Neural progenitor cell (in vitro differentiated cells): ENCODE measurements at regions not wholly inside any gene's neighbourhood (a gene's known extent, or its start where the extent isn't known, plus 50 kb on each side); places are given as distances from the start of the nearest gene placed in this dataset.

Experiments used
- DNase-seq: peaks from one replicate; pipeline ENCODE4 v3.0.0-alpha.2; 2016; ENCODE audit warnings: low spot score
- H2AFZ ChIP-seq: fragments of 200-600 bp; sonication (generic); replicated peaks from 2 replicates; pipeline ENCODE4 v1.6.1; 2016; ENCODE audit warnings: antibody characterized with exemption
- H3F3A ChIP-seq: fragments of 200-600 bp; sonication (generic); 2 replicates; pipeline ENCODE4 v1.6.1; 2016; ENCODE audit warnings: antibody characterized with exemption, low read depth
- H3K27ac ChIP-seq: fragments of 200-600 bp; sonication (generic); 2 replicates; pipeline ENCODE4 v1.5.1; 2016; ENCODE audit warnings: mild to moderate bottlenecking
- H3K27me3 ChIP-seq: fragments of 200-600 bp; sonication (generic); 2 replicates; pipeline ENCODE4 v1.6.1; 2016; ENCODE audit warnings: mild to moderate bottlenecking, moderate library complexity
- H3K36me3 ChIP-seq: fragments of 200-600 bp; sonication (generic); 2 replicates; pipeline ENCODE4 v1.5.1; 2016
- H3K4me1 ChIP-seq: fragments of 200-600 bp; sonication (generic); 2 replicates; pipeline ENCODE4 v1.6.1; 2016; ENCODE audit warnings: mixed run types
- H3K4me2 ChIP-seq: fragments of 200-600 bp; sonication (generic); 2 replicates; pipeline ENCODE4 v1.6.1; 2016
- H3K4me3 ChIP-seq: fragments of 200-600 bp; sonication (generic); 2 replicates; pipeline ENCODE4 v1.5.1; 2016
- H3K79me2 ChIP-seq: fragments of 200-600 bp; sonication (generic); 2 replicates; pipeline ENCODE4 v1.6.1; 2016; ENCODE audit warnings: low read depth
- H3K9ac ChIP-seq: fragments of 200-600 bp; sonication (generic); 2 replicates; pipeline ENCODE4 v1.6.1; 2016
- H3K9me3 ChIP-seq: fragments of 200-600 bp; sonication (generic); 2 replicates; pipeline ENCODE4 v1.5.1; 2016; ENCODE audit warnings: low read depth
- H4K20me1 ChIP-seq: fragments of 200-600 bp; sonication (generic); 2 replicates; pipeline ENCODE4 v1.6.1; 2016; ENCODE audit warnings: low read depth
- H3K27ac Mint-ChIP-seq: 3 replicates; pipeline ENCODE4 v1.8.0; 2021; ENCODE audit warnings: mixed read lengths
- H3K27me3 Mint-ChIP-seq: 2 replicates; pipeline ENCODE4 v1.8.0; 2022; ENCODE audit warnings: low read depth, mild to moderate bottlenecking, inconsistent platforms, moderate library complexity, mixed read lengths; ENCODE audit not compliant: insufficient read depth
- H3K36me3 Mint-ChIP-seq: 3 replicates; pipeline ENCODE4 v1.8.0; 2021; ENCODE audit warnings: mixed read lengths
- H3K4me1 Mint-ChIP-seq: 3 replicates; pipeline ENCODE4 v1.8.0; 2021; ENCODE audit warnings: mixed read lengths
- H3K4me3 Mint-ChIP-seq: 3 replicates; pipeline ENCODE4 v1.8.0; 2021; ENCODE audit warnings: mild to moderate bottlenecking, moderate library complexity, mixed read lengths
- H3K9me3 Mint-ChIP-seq: 3 replicates; pipeline ENCODE4 v1.8.0; 2020; ENCODE audit warnings: mixed read lengths
- CTCF ChIP-seq: fragments of 200-600 bp; sonication (generic); IDR thresholded peaks from 2 replicates; pipeline ENCODE4 v1.5.1; 2017; ENCODE audit warnings: antibody characterized with exemption, mild to moderate bottlenecking
- EZH2 ChIP-seq: fragments of 200-600 bp; sonication (generic); IDR thresholded peaks from 2 replicates; pipeline ENCODE4 v1.6.1; 2017; ENCODE audit warnings: antibody characterized with exemption, mild to moderate bottlenecking, moderate library complexity
- EZH2phosphoT487 ChIP-seq: fragments of 200-600 bp; sonication (generic); IDR thresholded peaks from 2 replicates; pipeline ENCODE4 v1.6.1; 2017; ENCODE audit warnings: antibody characterized with exemption

- Histone ChIP-seq H3K4me1 (no peaks in the 10 kb centered on the region), H3K79me2 (no peaks in the 10 kb centered on the region), H3K36me3 (no peaks in the 10 kb centered on the region), H4K20me1 (no peaks in the 10 kb centered on the region), H3K9ac (no peak overlapping the region), H3K27ac (no peak overlapping the region), H3K9me3 (no peaks in the 10 kb centered on the region), H3K27me3 (no peaks in the 10 kb centered on the region), H3F3A (no peaks in the 10 kb centered on the region), H3K4me2 (no peak overlapping the region), H2AFZ (no peak overlapping the region), H3K4me3 (no peak overlapping the region)
- Mint-ChIP-seq H3K27me3 (no peaks in the 10 kb centered on the region), H3K4me3 (no peak overlapping the region), H3K9me3 (no peaks in the 10 kb centered on the region), H3K36me3 (no peaks in the 10 kb centered on the region), H3K4me1 (peaks cover 6% of the 10 kb centered on the region), H3K27ac (no peak overlapping the region)
- DNase-seq: no peak
- TF ChIP-seq EZH2phosphoT487 (no peak), EZH2 (no peak), CTCF (no peak)
These were observed 538.2 kb upstream of the TNP1 start for GRCh38 chr2:217398101-217398500.

GRCh38 chr2:217396586-217396985, 536.7 kb upstream of the TNP1 start:
- H3K4me2 ChIP-seq: no peak overlapping the region
- H2AFZ ChIP-seq: no peak overlapping the region
- peaks cover 3% of the 10 kb centered on the region for H3K27me3 Mint-ChIP-seq
- no peaks in the 10 kb centered on the region for H3K79me2 ChIP-seq
- H3K9ac ChIP-seq: no peak overlapping the region
- H3K27me3 ChIP-seq: no peaks in the 10 kb centered on the region
- H3K9me3 Mint-ChIP-seq: peaks cover 8% of the 10 kb centered on the region
- no peak overlapping the region for H3K27ac Mint-ChIP-seq
- H3K4me3 Mint-ChIP-seq: no peak overlapping the region
- H3K36me3 Mint-ChIP-seq: no peaks in the 10 kb centered on the region
- H3K4me3 ChIP-seq: no peak overlapping the region
- H3K4me1 ChIP-seq: no peaks in the 10 kb centered on the region
- no peak for TF ChIP-seq EZH2
- TF ChIP-seq CTCF: no peak
- no peak for TF ChIP-seq EZH2phosphoT487
- no peaks in the 10 kb centered on the region for H3K36me3 ChIP-seq
- no peaks in the 10 kb centered on the region for H3K4me1 Mint-ChIP-seq
- no peaks in the 10 kb centered on the region for H3K9me3 ChIP-seq
- no peak overlapping the region for H3K27ac ChIP-seq
- H4K20me1 ChIP-seq: no peaks in the 10 kb centered on the region
- H3F3A ChIP-seq: no peaks in the 10 kb centered on the region
- DNase-seq: no peak

GRCh38 chr2:217396165-217396564, 536.3 kb upstream of the TNP1 start:
- Histone ChIP-seq H3K79me2 (no peaks in the 10 kb centered on the region), H4K20me1 (no peaks in the 10 kb centered on the region), H3K36me3 (no peaks in the 10 kb centered on the region), H3K27ac (no peak overlapping the region), H3K4me2 (no peak overlapping the region), H3K4me1 (no peaks in the 10 kb centered on the region), H3K9ac (no peak overlapping the region), H3K4me3 (no peak overlapping the region), H3K27me3 (no peaks in the 10 kb centered on the region), H3K9me3 (no peaks in the 10 kb centered on the region), H3F3A (no peaks in the 10 kb centered on the region), H2AFZ (no peak overlapping the region)
- Mint-ChIP-seq H3K27me3 (peaks cover 5% of the 10 kb centered on the region), H3K4me3 (no peak overlapping the region), H3K4me1 (no peaks in the 10 kb centered on the region), H3K36me3 (peaks cover 3% of the 10 kb centered on the region), H3K9me3 (peaks cover 12% of the 10 kb centered on the region), H3K27ac (no peak overlapping the region)
- TF ChIP-seq EZH2phosphoT487 (no peak), EZH2 (no peak), CTCF (no peak)
- no peak for DNase-seq
